A549 (cell line): ENCODE measurements at regions not wholly inside any gene's neighbourhood (a gene's known extent, or its start where the extent isn't known, plus 50 kb on each side); places are given as distances from the start of the nearest gene placed in this dataset.
"Not testable (repeated sequence)": the region's sequence is repeated elsewhere in the genome, so short reads cannot be mapped to it uniquely, and the experiment has no call there.

ENCODE experiments used
- ATAC-seq, 2 experiments: fragments of 200-7000 bp in 1 of 2; fragments of >200 bp in 1 of 2; cut with Nextera tagmentation in 1 of 2; cut with Tn5 transposase in 1 of 2; 3 replicates each; pipeline versions ENCODE4 v1.8.0 to v1.9.1; 2018 to 2020; ENCODE audit warnings: mild to moderate bottlenecking in 1 of 2, moderate library complexity in 1 of 2
- CTCF ChIA-PET: fragments of 300-600 bp; sonication (Branson Sonifier 250); formaldehyde crosslinking; extraction: SDS; loops from one replicate; lab custom pipeline; 2021; ENCODE audit warnings: antibody characterized with exemption, inconsistent platforms; lab: Yijun Ruan, JAX
- POLR2A ChIA-PET: fragments of 350-600 bp; formaldehyde crosslinking; extraction: SDS; loops from one replicate; lab custom pipeline; 2021; ENCODE audit warnings: antibody characterized with exemption, inconsistent platforms; lab: Yijun Ruan, JAX
- DNase-seq, 2 experiments: peaks; one replicate each; pipeline versions ENCODE4 v3.0.0 to v3.0.0-alpha.2; 2011 to 2016; ENCODE audit warnings: low read depth in 1 of 2, low spot score in 1 of 2
- FAIRE-seq: peaks from 2 replicates; lab custom pipeline; 2011; peaks lifted over from hg19 to GRCh38; lab: Jason Lieb, UNC
- H3K27ac ChIP-seq, 2 experiments: fragments of >200 bp; sonication (Bioruptor Twin); formaldehyde crosslinking; 3 replicates each; pipeline ENCODE4 v1.5.1; 2016 to 2017
- H3K4me1 ChIP-seq: fragments of >200 bp; sonication (Bioruptor Twin); formaldehyde crosslinking; 3 replicates; pipeline ENCODE4 v1.6.1; 2016
- H3K4me2 ChIP-seq: fragments of >200 bp; sonication (Bioruptor Twin); formaldehyde crosslinking; 3 replicates; pipeline ENCODE4 v1.6.1; 2016
- H3K4me3 ChIP-seq: fragments of >200 bp; sonication (Bioruptor Twin); formaldehyde crosslinking; 3 replicates; pipeline ENCODE4 v1.5.1; 2016
- H3K9me3 ChIP-seq: fragments of >200 bp; sonication (Bioruptor Twin); formaldehyde crosslinking; 3 replicates; pipeline ENCODE4 v1.6.1; 2016
- CBX2 ChIP-seq: fragments of 200-600 bp; sonication (generic); IDR thresholded peaks from 2 replicates; pipeline ENCODE4 v1.6.1; 2016; ENCODE audit warnings: low read depth, mild to moderate bottlenecking, borderline replicate concordance
- CHD2 ChIP-seq: fragments of 150-350 bp; IDR thresholded peaks from 2 replicates; pipeline ENCODE4 v1.6.1; 2014; ENCODE audit warnings: low read length; ENCODE audit not compliant: partially characterized antibody
- CHD4 ChIP-seq: fragments of 200-600 bp; sonication (generic); IDR thresholded peaks from 2 replicates; pipeline ENCODE4 v1.6.1; 2016; ENCODE audit warnings: antibody characterized with exemption, mild to moderate bottlenecking, borderline replicate concordance
- EHF ChIP-seq: fragments of 250-450 bp; sonication (Bioruptor Pico); IDR thresholded peaks from 2 replicates; pipeline ENCODE4 v1.5.0; 2020; ENCODE audit warnings: mild to moderate bottlenecking
- EHMT2 ChIP-seq: fragments of 200-600 bp; sonication (generic); IDR thresholded peaks from 2 replicates; pipeline ENCODE4 v1.6.1; 2016; ENCODE audit warnings: antibody characterized with exemption, low read depth, mild to moderate bottlenecking, moderate library complexity
- FOSB ChIP-seq: fragments of 250-450 bp; sonication (Bioruptor Pico); IDR thresholded peaks from 2 replicates; pipeline ENCODE4 v1.5.0; 2020; ENCODE audit warnings: mild to moderate bottlenecking, moderate library complexity
- HDAC2 ChIP-seq: fragments of 200-600 bp; sonication (generic); IDR thresholded peaks from 2 replicates; pipeline ENCODE4 v1.6.1; 2016
- JUN ChIP-seq, 2 experiments: fragments of >200 bp; sonication (Bioruptor Twin); formaldehyde crosslinking; IDR thresholded peaks; 2 replicates in 1 of 2; 3 replicates in 1 of 2; pipeline ENCODE4 v1.6.1; 2016 to 2017
- JUNB ChIP-seq: fragments of >200 bp; sonication (Bioruptor Twin); formaldehyde crosslinking; IDR thresholded peaks from 2 replicates; pipeline ENCODE4 v1.6.1; 2016
- KDM1A ChIP-seq: fragments of 200-600 bp; sonication (generic); IDR thresholded peaks from 2 replicates; pipeline ENCODE4 v1.6.1; 2016; ENCODE audit warnings: low read depth, mild to moderate bottlenecking
- NFE2L2 ChIP-seq: fragments of 150-350 bp; conservative IDR thresholded peaks from 2 replicates; pipeline ENCODE4 v1.6.1; 2014; ENCODE audit warnings: low read length
- PHF8 ChIP-seq: fragments of 200-600 bp; sonication (generic); IDR thresholded peaks from 2 replicates; pipeline ENCODE4 v1.6.1; 2016; ENCODE audit warnings: low read depth, mild to moderate bottlenecking, antibody characterized with exemption, moderate library complexity, borderline replicate concordance
- POLR2A ChIP-seq: IDR thresholded peaks from 2 replicates; pipeline ENCODE4 v1.6.1; 2012; ENCODE audit warnings: mild to moderate bottlenecking, low read length
- RAD21 ChIP-seq, 2 experiments: fragments of >200 bp in 1 of 2; sonication (Bioruptor Twin) in 1 of 2; formaldehyde crosslinking in 1 of 2; IDR thresholded peaks in 1 of 2; conservative IDR thresholded peaks in 1 of 2; 2 replicates in 1 of 2; 3 replicates in 1 of 2; pipeline ENCODE4 v1.6.1; 2012 to 2018; ENCODE audit warnings: inconsistent platforms in 1 of 2
- ZSCAN20 ChIP-seq: fragments of 250-450 bp; sonication (Bioruptor Pico); IDR thresholded peaks from 2 replicates; pipeline ENCODE4 v1.8.0; 2022; ENCODE audit warnings: mild to moderate bottlenecking, moderate library complexity
- WGBS: methylation state at CpG from one replicate; pipeline ENCODE4 v1.1.6; 2017; ENCODE audit errors: missing lambda C conversion rate; 5-methylcytosine and 5-hydroxymethylcytosine counted together
- TF ChIP-seq, protein P1 (sequence below): fragments of >200 bp; sonication (Bioruptor Twin); formaldehyde crosslinking; IDR thresholded peaks from 3 replicates; pipeline ENCODE4 v1.5.1; 2016
- TF ChIP-seq, protein P2 (sequence below): IDR thresholded peaks from 2 replicates; pipeline ENCODE4 v1.6.1; 2012
- TF ChIP-seq, protein P3 (sequence below): fragments of 200-600 bp; sonication (generic); IDR thresholded peaks from 2 replicates; pipeline ENCODE4 v1.6.1; 2016; ENCODE audit warnings: antibody characterized with exemption, mild to moderate bottlenecking, moderate library complexity
- TF ChIP-seq, protein P4 (sequence below): IDR thresholded peaks from 2 replicates; pipeline ENCODE4 v1.6.1; 2012
- TF ChIP-seq, protein P5 (sequence below): fragments of >200 bp; sonication (Bioruptor Twin); formaldehyde crosslinking; IDR thresholded peaks from 2 replicates; pipeline ENCODE4 v1.6.1; 2016
- TF ChIP-seq, protein P6 (sequence below): fragments of 250-450 bp; sonication (Bioruptor Pico); IDR thresholded peaks from 2 replicates; pipeline ENCODE4 v1.5.0; 2020; ENCODE audit warnings: low read depth, mild to moderate bottlenecking, moderate library complexity

DNA sequence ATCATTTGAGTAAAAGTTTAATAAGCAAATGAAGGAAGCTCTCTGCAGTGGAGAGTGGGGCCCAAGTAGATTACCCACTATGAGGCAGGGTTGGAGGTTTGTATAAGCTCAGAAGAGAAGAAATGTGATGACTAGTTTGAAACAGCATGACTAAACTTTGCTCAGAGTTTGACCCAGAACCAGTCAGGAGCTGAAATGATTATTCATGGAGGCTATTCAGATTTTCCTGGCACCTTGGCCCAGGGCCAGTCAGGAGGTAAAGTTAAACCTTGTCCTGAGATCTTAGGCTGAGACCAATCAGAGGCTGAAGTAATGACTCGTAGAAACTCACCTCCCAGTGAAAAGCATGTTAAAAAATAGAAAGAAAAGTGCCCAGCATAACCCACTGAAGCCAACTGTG lies 210.7 kb upstream of the TSPY4 start:
- Histone ChIP-seq H3K4me3 (no peak overlapping the region), H3K27ac (no peak overlapping the region), H3K9me3 (no peaks in the 10 kb centered on the region), H3K4me2 (no peak overlapping the region), H3K4me1 (no peaks in the 10 kb centered on the region)
- POLR2A ChIA-PET: no interaction called here
- CTCF ChIA-PET: no interaction called here
- no peak for FAIRE-seq
- TF ChIP-seq EHF (CRISPR knock-in tag) (no peak), FOSB (no peak), KDM1A (no peak), CBX2 (no peak), JUN (IDR thresholded peaks at IDR 0.05) (no peak), RAD21 (conservative IDR thresholded peaks at IDR 0.05 in 1 of 2, IDR thresholded peaks at IDR 0.05 in 1 of 2) (no peak)
- TF ChIP-seq, protein P1, sequence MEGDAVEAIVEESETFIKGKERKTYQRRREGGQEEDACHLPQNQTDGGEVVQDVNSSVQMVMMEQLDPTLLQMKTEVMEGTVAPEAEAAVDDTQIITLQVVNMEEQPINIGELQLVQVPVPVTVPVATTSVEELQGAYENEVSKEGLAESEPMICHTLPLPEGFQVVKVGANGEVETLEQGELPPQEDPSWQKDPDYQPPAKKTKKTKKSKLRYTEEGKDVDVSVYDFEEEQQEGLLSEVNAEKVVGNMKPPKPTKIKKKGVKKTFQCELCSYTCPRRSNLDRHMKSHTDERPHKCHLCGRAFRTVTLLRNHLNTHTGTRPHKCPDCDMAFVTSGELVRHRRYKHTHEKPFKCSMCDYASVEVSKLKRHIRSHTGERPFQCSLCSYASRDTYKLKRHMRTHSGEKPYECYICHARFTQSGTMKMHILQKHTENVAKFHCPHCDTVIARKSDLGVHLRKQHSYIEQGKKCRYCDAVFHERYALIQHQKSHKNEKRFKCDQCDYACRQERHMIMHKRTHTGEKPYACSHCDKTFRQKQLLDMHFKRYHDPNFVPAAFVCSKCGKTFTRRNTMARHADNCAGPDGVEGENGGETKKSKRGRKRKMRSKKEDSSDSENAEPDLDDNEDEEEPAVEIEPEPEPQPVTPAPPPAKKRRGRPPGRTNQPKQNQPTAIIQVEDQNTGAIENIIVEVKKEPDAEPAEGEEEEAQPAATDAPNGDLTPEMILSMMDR: no peak
- DNase-seq: no peak
- ATAC-seq: no peak
- 0% methylated on average over 1 of the region's 1 CpG for WGBS

DNA sequence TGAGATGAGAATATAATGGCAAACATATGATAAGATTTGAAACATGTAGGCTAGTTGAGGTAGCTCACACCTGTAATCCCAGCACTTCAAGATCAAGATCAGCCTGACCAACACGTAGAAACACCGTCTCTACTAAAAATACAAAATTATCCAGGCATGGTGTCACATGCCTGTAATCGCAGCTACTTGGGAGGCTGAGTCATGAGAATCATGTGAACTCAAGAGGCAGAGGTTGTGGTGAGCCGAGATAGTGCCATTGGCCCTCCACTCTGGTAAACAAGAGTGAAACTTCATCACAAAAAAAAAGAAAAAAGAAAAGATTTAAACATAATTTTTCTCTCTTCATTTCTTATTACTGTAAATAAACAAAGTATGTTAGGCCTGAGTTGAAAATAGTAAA lies 193.9 kb upstream of the TSPY4 start:
- DNase-seq, H3K9me3 ChIP-seq, CTCF ChIA-PET, H3K27ac ChIP-seq, H3K4me2 ChIP-seq, H3K4me3 ChIP-seq, POLR2A ChIA-PET, H3K4me1 ChIP-seq, FAIRE-seq, ATAC-seq: not testable (repeated sequence)
- WGBS: 10% methylated on average over 4 of the region's 4 CpGs

DNA sequence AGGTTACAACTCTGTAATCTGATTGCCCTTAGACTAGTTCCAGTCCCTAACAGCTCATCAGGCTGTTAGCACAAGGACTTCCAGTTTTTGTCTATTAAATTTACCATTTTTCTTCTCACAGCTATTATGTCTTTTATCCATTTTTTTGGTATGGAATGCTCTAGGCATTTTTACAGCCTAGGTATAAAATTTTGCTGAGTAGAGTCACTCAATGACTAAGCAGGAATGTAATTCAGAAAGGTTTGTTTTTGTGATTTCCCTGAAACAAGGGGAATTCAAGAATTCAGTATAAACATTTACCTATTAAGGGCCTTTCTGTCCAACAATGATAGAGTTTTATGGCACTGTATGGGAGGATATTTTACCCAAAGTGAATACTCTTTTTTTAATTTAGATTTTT lies 182.7 kb upstream of the TSPY4 start:
- H3K4me1 ChIP-seq, FAIRE-seq, H3K4me2 ChIP-seq, H3K27ac ChIP-seq, ATAC-seq, CTCF ChIA-PET, H3K4me3 ChIP-seq, POLR2A ChIA-PET, H3K9me3 ChIP-seq, DNase-seq: not testable (repeated sequence)

DNA sequence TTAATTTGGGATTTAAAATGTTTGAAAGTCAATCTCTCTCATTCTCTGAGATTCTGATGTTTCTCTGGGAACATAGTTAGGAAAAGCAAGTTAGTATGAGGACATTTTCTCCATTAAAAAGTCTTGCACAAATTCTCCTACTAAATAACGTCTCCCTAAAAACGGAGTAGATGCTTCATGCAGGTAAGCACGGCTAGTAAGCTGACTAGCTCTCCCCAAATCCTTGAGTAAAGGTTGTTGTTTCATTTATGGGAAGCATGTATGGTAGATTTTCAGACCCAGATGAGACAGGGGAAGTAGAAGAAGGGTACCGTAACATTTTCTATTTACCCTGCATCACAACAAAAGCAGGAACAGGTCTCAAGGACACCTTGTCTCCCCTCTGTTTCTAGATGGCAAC lies 181.5 kb upstream of the TSPY4 start:
- CTCF ChIA-PET: no interaction called here
- TF ChIP-seq ZSCAN20 (CRISPR knock-in tag) (no peak), NFE2L2 (no peak), CHD2 (no peak), CBX2 (no peak), HDAC2 (no peak), POLR2A (no peak), CHD4 (no peak), PHF8 (no peak), EHF (CRISPR knock-in tag) (no peak), JUNB (no peak), EHMT2 (no peak)
- TF ChIP-seq, protein P2, sequence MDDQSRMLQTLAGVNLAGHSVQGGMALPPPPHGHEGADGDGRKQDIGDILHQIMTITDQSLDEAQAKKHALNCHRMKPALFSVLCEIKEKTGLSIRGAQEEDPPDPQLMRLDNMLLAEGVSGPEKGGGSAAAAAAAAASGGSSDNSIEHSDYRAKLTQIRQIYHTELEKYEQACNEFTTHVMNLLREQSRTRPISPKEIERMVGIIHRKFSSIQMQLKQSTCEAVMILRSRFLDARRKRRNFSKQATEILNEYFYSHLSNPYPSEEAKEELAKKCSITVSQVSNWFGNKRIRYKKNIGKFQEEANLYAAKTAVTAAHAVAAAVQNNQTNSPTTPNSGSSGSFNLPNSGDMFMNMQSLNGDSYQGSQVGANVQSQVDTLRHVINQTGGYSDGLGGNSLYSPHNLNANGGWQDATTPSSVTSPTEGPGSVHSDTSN: no peak
- TF ChIP-seq, protein P3, sequence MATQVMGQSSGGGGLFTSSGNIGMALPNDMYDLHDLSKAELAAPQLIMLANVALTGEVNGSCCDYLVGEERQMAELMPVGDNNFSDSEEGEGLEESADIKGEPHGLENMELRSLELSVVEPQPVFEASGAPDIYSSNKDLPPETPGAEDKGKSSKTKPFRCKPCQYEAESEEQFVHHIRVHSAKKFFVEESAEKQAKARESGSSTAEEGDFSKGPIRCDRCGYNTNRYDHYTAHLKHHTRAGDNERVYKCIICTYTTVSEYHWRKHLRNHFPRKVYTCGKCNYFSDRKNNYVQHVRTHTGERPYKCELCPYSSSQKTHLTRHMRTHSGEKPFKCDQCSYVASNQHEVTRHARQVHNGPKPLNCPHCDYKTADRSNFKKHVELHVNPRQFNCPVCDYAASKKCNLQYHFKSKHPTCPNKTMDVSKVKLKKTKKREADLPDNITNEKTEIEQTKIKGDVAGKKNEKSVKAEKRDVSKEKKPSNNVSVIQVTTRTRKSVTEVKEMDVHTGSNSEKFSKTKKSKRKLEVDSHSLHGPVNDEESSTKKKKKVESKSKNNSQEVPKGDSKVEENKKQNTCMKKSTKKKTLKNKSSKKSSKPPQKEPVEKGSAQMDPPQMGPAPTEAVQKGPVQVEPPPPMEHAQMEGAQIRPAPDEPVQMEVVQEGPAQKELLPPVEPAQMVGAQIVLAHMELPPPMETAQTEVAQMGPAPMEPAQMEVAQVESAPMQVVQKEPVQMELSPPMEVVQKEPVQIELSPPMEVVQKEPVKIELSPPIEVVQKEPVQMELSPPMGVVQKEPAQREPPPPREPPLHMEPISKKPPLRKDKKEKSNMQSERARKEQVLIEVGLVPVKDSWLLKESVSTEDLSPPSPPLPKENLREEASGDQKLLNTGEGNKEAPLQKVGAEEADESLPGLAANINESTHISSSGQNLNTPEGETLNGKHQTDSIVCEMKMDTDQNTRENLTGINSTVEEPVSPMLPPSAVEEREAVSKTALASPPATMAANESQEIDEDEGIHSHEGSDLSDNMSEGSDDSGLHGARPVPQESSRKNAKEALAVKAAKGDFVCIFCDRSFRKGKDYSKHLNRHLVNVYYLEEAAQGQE: no peak
- TF ChIP-seq, protein P1: no peak
- TF ChIP-seq, protein P4, sequence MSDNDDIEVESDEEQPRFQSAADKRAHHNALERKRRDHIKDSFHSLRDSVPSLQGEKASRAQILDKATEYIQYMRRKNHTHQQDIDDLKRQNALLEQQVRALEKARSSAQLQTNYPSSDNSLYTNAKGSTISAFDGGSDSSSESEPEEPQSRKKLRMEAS: no peak
- TF ChIP-seq, protein P5, sequence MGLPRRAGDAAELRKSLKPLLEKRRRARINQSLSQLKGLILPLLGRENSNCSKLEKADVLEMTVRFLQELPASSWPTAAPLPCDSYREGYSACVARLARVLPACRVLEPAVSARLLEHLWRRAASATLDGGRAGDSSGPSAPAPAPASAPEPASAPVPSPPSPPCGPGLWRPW: no peak
- TF ChIP-seq, protein P6, sequence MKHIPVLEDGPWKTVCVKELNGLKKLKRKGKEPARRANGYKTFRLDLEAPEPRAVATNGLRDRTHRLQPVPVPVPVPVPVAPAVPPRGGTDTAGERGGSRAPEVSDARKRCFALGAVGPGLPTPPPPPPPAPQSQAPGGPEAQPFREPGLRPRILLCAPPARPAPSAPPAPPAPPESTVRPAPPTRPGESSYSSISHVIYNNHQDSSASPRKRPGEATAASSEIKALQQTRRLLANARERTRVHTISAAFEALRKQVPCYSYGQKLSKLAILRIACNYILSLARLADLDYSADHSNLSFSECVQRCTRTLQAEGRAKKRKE (CRISPR knock-in tag): no peak

More for the DNA sequence above, 181.5 kb upstream of the TSPY4 start:
- DNase-seq: no peak
- H3K4me3 ChIP-seq: no peak overlapping the region
- 21% methylated on average over 4 of the region's 4 CpGs for WGBS
- FAIRE-seq: no peak
- no peaks in the 10 kb centered on the region for H3K4me1 ChIP-seq
- no peak overlapping the region for H3K27ac ChIP-seq
- POLR2A ChIA-PET: no interaction called here
- H3K4me2 ChIP-seq: no peak overlapping the region
- no peak for ATAC-seq
- H3K9me3 ChIP-seq: no peaks in the 10 kb centered on the region
